HG03342 (cell line): ENCODE measurements at regions not wholly inside any gene's neighbourhood (a gene's known extent, or its start where the extent isn't known, plus 50 kb on each side); places are given as distances from the start of the nearest gene placed in this dataset.
"Not testable (repeated sequence)": the region's sequence is repeated elsewhere in the genome, so short reads cannot be mapped to it uniquely, and the experiment has no call there.

Experiments
- ATAC-seq: cut with Tn5 transposase; IDR thresholded peaks from one replicate; pipeline ENCODE4 v1.9.1; 2021; ENCODE audit warnings: mild to moderate bottlenecking, moderate library complexity; ENCODE audit not compliant: unreplicated experiment

DNA sequence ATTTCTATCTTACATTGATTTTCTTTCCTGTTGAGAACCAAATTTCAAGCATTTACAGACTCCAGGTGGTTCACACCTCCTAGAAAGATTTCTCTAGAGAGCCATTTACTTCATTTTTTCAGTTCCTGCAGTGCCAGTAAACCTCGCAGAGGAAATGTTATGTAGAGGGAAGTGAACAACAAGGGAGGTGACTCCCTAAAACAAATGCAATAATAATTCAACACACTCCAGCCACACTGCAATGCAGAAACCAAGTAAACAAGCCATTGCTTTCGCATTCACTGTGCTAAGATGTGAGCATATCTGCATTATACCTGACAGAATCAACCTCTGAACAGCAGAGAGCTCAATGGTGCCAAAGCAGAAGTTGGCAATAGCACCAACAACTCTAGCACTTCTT lies 215.1 kb downstream of the RBM26 start:
- no peak for ATAC-seq

DNA sequence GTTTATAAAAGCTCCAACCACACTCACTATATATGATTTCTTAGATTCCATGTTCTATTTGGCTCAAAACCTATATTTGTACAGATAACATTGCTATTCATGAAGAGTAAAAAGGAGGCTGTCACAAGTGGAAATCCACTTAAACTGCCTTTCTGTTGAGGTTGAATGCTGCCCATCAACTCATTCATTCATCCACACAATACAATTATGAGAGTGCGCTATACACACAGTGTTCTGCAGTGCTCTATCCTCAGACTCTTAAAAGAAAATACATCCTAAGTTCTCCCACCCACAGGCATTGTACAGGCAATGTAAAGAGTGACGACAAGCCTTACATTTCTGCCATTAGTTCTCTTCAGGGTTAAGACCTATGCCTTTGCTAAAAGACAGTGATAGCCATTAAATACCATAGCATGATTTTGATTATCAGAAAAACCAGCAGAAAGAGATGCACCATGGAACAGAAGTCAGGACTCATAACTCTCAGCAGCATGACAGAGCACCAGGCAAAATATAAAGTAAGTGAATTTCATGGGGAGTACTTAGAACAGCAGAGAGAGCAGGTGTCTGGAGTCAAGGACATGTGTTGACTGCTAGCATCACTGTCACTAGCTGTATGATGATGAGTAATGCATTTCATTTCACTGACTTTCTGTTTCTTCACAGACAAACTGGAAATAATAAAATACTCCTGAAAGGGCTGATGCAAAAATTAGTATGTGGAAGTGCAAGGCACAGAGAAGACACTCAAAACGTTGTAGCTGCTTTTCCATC lies 218.0 kb downstream of the RBM26 start:
- no peak for ATAC-seq

DNA sequence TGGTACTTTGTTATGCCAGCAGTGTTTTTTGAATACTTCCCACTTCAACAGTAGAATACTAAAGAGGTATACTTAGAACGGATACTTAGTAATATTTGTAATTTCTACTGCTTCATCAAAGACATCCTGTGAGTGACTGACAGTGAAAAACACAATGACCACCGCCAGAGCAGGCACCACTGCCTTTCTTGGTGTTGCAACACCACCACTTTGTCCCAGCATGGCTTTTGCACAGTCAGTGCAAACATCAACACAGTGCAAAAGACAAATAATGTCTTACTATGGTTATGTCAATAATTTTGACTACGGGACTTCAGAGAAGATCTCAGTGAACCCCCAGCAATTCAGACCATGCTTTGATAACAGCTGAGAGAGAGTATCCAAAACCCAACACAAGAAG lies 220.5 kb downstream of the RBM26 start:
- ATAC-seq = no peak

DNA sequence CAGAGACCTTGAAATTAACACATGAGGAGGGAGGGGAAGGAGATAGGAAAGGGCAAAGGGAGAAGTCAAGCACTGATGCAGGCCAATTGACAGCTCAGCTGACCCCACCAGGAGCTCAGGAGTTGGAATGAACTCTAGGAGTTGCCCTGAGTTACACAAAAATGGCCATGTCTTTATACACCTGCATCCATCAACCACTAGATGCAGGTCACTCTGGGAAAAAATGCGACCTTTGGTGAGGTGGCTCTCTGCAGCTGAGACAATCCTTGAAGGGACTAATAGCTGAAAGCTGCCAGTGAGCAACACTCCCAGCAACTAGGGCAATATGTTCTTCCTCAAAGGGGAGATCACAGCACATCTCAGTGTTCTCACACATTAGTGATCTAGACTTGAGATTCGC lies 222.8 kb downstream of the RBM26 start:
- no peak for ATAC-seq

DNA sequence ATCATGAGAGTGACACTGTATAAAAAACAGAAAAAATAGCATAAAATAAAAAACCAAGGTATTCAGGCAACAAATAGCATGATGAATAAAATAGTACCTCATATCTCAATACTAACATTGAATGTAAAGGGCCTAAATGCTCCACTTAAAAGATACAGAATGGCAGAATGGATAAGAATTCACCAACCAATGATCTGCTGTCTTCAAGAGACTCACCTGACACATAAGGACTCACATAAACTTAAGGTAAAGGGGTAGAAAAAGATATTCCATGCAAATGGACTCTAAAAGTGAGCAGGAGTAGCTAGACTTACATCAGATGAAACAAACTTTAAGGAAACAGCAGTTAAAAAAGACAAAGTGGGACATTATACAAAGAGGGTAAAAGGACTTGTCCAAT lies 232.4 kb downstream of the RBM26 start:
- not testable (repeated sequence) for ATAC-seq

DNA sequence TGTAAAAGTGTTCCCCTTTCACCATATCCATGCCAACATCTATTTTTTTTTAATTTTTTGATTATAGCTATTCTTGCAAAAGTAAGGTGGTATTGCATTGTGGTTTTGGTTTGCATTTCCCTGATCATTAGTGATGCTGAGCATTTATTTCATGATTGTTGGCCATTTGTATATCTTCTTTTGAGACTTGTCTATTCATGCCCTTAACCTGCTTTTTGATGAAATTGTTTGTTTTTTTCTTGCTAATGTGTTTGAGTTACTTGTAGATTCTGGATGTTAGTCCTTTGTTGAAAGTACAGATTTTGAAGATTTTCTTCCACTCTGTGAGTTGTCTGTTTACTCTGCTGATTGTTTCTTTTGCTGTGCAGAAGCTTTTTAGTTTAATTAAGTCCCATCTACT lies 233.1 kb downstream of the RBM26 start:
- ATAC-seq = not testable (repeated sequence)

DNA sequence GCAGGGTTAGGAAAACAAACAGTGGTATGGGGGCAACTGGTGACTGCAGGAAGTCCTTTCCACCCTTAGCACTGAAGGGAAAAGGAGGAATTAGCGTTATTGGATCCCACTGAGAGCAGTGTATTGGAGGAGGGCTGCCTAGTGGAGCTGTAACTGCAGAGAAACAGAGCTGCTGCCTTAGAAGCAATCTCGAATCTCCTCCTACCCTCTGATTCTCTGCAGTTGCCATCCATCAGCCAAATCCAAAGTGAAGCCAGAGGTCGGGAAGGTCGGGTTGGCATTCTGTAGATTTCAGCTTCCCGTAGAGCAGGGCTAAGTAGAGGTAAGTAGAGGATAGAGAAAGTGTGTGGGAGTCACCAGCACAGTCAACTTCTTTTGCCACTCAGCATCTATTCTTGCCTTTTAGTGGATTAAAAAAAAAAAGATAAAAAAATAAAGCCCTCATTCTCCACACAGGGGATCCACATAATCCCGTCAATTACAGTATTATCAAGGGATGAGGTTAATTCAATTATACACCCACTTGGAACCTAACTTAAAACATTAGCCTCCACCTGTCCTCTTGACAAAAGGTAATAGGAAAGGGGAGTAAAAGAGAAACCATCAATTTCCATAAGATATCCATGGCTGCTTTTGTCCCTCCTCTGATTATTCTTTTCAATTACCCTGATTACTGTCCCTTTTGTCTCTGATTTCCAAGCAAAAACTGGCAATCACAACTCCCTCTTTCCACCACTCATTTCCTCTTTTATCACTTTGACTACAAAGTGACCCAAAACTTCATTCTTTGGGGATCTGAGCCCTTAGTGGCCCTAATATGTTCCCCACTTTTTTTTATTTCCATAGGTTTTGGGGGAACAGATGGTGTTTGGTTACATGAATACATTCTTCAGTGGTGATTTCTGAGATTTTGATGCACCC lies 234.7 kb downstream of the RBM26 start:
- no peak for ATAC-seq

DNA sequence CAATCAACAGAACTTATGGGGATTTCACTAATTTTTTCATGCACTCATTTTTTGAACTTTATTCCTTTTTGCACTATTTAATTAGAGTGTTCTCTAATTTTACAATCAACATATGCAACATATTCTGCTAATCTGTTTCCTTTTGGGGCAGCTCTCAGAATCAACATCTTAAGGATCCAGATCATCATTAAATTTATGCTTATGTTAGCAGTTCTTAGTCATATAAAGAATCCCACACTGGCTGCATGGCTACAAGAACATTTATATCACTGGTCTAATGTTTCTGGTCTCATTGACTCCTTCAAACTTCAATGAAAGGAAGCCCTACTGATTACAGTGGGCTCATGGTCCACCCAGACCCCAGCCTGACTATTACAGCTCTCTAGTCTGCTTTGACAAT lies 245.2 kb downstream of the RBM26 start:
- no peak for ATAC-seq

DNA sequence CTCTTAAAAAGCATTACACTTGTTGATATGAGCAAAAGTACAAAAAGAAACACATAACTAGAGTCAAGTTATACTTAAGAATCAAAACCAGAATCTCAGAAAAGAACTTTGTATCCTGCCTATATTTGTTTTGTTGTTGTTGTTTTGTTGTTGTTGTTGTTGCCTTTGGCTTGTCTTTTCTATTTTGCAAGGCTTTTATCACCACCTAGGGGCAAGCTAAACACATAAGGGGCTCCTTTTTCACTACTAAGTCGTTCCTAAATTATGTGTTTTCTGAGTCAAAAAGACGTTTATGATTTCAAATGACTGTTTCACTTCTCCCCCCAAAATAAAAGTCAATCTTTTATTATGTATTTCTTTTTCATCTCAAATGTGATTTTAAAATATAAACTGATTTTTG lies 250.2 kb downstream of the RBM26 start:
- no peak for ATAC-seq

DNA sequence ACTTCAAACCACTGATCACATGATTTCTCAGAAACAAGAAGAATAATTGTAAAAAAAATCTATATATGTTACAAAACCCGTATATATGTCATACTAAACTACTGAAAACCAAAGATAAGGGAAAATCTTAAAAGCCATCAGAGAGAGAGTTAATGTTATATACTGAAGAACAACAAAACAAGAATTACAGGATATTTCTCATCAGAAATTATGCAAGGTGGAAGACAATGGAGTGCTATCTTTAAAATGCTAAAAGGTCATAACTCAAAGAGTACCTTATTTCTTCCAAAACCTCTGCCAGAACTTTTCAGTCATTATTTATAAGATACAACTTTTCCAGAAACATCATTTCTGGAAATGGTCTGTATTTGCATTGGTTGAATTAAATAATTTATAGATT lies 256.8 kb downstream of the RBM26 start:
- no peak for ATAC-seq

DNA sequence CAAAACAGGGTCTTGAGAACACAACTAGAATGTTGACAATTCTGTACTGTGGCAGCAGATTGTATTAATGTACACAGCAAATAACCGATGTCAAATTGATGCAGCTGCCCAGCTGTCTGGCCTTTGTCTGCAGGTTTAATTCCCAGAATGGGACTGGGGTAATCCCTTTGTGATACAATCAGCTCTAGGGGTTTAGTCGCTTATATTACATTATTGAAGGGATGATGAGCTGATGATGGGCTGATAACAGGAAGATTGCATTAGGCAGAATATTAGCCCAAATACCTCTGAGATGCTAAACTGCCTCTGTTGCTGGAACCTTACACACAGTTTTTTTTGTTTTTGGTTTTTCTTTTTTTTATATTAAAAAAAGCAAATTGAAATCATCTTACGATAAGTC lies 265.0 kb downstream of the RBM26 start:
- no peak for ATAC-seq

DNA sequence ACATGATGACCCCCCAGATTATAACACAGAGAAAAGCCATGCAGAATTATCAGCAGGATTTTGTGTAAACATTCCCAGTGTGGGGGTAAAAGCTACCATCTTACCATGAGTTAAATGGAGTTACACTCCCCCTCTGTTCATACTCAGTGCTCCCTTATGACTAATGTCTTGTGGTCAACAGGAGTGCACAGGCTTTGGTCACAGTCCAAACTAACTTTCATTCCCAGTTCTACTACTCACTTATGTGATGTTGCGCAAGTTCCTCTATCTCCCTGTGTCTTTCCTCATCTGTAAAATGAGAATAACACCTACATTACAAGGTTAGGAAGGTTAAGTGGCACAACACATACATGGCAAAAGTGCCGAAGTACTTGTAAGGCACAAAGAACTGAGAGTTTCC lies 277.9 kb downstream of the RBM26 start:
- no peak for ATAC-seq

DNA sequence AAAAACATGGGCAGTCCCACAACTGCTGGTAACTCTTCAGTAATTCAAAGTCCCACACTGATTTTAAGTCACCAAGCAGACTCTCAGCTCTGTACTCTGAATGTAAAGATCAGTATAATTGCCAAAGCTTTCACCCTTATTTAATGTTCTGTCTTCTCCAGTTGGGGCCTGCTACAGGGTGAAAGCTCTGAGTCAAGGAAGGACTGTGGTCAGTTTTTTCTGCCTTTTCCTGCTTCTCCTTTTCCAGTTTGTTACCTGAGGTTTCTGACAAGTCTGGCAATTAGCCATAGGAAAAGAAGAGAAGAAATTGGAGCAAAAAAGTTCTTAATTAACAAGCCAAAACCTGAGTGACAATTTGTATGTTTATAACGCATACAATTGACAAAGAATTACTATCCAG lies 279.3 kb downstream of the RBM26 start:
- ATAC-seq = no peak

DNA sequence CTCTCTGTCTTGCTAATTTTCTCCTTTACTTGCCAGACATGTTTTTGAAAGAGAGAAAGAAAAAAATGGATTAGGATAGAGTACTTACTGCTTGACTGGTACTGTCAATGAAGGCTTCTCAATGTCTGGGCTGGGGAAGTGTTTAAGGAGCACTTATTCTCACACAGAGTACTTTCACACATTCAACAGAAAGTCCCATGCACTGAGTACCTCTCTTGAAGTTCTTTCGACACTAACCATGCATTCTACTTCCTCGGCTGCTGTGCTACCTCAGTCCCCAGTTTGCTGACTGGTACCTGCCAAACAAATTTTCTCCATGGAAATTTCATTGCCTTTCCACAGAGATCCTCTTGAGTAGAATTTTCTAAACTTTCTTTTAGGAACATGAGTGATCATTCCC lies 281.9 kb downstream of the RBM26 start:
- ATAC-seq = no peak

DNA sequence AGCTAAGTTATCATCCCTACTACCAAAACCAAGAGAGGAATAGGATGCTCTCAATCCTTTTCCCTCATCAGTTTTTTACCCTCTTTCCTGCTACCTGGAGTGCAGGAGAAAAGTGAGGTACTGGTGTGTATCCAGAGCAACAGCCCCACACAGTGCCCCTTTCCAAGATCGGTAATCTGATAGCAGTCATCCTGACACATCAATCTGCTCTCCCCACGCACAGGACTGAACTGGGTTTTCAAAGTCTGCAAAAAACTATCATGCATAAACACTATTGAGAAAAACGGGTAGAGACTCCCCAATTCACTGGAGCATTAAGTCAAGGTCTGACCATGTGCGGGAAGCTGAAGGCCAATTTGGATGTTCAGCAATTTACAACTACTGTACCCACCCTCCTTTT lies 284.8 kb downstream of the RBM26 start:
- ATAC-seq = no peak

DNA sequence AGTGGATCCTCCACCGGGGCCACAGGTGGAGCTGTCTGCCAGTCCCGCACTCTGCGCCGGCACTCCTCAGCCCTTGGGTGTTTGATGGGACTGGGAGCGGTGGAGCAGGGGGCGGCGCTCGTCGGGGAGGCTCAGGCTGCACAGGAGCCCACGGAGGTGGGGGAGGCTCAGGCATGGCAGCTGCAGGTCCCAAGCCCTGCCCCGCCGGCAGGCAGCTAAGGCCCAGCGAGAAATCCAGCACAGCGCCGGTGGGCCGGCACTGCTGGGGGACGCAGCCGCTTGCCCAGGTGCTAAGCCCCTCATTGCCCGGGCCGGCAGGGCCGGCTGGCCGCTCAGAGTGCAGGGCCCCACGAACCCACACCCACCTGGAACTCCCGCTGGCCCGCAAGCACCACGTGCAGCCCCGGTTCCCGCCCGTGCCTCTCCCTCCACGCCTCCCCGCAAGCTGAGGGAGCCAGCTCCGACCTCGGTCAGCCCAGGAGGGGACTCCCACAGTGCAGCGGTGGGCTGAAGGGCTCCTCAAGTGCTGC lies 286.4 kb downstream of the RBM26 start:
- no peak for ATAC-seq

DNA sequence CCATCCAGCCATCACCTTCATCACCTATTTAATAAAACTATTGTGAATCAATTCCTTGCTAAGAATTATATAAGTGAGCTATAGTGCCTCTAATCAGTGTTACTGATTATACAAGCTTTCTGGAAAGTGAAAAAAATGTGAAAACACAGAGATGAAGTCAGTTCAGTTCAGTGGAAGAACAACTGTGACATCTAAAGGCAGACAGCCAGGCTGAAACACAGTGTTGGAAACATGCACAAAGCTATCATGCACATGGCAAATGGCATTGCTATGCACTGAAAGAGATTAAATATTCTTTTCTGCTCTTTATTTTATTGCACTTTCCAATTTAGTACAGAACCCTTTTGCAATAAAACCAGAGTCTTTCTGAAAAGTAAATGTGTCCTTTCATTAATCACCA lies 294.0 kb downstream of the RBM26 start:
- ATAC-seq = no peak

DNA sequence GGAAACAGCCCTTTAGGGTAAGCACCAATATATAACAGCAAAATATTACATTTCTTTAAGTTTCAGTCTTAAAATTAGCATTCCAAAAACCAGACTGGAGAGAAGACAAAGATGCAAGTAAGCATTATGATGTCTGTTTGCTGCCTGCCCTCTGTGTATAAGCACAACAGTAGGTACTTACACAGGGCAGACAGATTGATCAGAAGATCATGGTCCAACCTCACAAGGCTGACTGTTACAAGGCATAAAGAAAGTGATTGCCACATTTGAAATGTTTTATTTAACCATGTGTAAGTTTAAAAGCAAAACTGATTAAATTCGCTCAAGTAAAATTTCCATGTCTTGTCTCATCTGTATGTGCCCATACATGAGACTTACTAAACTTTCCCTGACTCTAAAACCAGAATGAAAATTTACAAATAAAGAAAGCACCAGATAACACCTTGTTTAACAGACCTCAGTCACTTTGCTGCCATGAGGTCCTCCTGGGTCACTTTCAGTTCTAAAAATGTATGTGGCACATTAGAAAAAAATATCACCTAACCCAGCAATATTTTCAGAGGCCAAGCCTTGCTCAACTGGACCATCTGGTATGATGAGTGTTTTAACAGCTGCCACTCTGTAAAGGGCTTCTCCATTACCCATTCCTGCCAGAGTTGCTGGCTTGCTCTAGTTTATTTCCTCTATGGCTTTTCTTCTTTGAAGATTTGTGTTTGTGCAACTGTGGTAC lies 297.0 kb downstream of the RBM26 start:
- no peak for ATAC-seq

DNA sequence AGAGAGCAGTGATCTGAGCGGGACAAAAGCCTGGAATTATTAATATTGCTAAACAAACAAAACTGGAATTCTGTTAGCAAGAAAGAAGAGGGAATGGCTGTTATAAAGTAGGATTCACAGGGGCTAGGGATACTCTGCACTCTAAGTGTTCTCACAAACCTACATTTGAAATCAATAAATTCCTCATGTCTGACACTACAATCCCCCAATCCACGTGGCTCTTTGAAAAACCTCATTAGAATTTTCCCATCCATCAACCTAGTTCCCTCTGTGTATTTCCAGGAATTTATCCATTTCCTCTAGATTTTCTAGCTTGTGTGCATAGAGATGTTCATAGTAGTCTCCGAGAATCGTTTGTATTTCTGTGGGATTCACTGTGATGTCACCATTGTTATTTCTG lies 307.5 kb downstream of the RBM26 start:
- no peak for ATAC-seq

DNA sequence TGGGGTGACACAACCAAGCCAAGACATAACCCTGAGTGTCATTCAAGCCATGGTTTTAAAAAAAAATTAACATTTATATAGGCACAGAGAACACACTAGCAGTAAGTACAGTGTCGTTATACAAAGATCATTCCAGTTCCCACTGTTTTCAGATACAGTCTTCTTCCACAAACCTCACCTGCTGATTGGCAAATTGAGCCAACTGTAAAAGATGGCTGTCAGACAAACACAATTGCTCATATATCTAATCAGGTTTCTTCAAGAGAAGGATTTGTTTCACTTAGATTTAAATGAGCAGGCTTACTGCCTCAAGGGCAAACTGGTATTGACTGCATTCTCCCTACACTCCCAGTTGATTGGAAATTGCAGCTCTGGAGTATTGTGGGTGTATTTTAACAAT lies 308.9 kb downstream of the RBM26 start:
- no peak for ATAC-seq

DNA sequence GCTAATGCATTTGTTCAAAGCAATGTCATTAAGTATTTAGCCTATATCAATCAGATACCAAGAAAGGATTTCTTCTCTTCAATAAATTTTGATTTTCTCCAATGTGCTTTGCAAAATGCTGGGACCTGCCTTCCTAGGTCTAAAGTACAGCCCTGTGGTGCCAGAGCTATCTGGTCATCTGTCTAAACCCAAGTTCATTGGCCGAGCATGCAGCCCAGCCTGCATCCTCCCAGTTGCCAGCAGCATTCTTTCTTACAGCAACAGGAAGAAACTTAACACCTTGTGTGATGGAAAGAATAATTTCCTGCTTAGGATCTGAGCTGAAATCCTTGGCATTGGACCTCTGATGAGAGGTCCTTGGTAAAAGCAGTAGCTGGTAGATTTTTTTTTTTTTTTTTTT lies 310.0 kb downstream of the RBM26 start:
- ATAC-seq = no peak
